ENCODE measurements at regions not wholly inside any gene's neighbourhood (a gene's known extent, or its start where the extent isn't known, plus 50 kb on each side); places are given as distances from the start of the nearest gene placed in this dataset.

DNA sequence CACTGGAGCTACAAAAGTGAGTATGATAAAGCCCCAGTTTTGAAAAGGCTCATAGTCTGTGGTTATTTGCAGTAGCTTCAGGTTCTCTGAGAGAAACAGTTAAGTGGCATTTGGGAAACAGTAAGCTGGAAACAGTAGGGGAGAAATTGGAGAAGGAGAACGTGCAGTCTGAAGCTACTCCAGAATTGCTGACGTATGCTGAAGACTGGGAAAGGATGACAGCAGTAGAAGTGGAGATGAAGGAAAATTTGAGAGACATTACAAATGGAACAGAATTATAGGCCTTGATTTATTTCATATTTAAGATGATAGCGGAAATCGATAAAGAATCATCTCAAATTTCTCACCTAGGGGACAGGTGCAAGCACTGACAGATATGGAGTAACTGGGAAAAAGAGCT lies 248.8 kb downstream of the CAAP1 start:
- TF ChIP-seq, protein P1, sequence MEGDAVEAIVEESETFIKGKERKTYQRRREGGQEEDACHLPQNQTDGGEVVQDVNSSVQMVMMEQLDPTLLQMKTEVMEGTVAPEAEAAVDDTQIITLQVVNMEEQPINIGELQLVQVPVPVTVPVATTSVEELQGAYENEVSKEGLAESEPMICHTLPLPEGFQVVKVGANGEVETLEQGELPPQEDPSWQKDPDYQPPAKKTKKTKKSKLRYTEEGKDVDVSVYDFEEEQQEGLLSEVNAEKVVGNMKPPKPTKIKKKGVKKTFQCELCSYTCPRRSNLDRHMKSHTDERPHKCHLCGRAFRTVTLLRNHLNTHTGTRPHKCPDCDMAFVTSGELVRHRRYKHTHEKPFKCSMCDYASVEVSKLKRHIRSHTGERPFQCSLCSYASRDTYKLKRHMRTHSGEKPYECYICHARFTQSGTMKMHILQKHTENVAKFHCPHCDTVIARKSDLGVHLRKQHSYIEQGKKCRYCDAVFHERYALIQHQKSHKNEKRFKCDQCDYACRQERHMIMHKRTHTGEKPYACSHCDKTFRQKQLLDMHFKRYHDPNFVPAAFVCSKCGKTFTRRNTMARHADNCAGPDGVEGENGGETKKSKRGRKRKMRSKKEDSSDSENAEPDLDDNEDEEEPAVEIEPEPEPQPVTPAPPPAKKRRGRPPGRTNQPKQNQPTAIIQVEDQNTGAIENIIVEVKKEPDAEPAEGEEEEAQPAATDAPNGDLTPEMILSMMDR (IDR thresholded peaks at IDR 0.05): no peak
- TF ChIP-seq POLR2A (IDR thresholded peaks at IDR 0.05): no peak

Data from testis (tissue), 2 donors.